ENCODE measurements at regions not wholly inside any gene's neighbourhood (a gene's known extent, or its start where the extent isn't known, plus 50 kb on each side); places are given as distances from the start of the nearest gene placed in this dataset.
"Not testable (repeated sequence)": the region's sequence is repeated elsewhere in the genome, so short reads cannot be mapped to it uniquely, and the experiment has no call there.

DNA sequence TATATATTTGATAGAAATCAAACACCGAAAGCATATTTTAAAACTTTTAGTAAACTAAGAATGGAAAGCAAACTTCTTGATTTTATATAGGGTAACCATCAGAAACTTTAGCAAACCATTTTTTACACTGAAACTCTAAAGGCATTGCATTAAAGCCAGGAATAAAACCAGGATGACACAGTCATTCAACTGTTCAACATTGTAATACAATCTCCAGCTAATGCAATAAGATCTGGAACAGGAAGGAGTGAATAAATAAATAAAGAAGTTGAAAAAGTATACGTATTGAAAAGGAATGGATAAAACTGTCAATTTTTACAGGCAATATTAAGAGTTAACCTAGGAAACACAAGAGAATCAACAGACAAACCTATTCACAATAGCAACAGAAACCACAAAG lies 181.9 kb upstream of the TTC14 start:
- DNase-seq (ENCODE audit: low spot score) = no peak

- DNase-seq (ENCODE audit: low spot score) = no peak
These were observed 181.2 kb upstream of the TTC14 start for GRCh38 chr3:180420804-180421203.

DNA sequence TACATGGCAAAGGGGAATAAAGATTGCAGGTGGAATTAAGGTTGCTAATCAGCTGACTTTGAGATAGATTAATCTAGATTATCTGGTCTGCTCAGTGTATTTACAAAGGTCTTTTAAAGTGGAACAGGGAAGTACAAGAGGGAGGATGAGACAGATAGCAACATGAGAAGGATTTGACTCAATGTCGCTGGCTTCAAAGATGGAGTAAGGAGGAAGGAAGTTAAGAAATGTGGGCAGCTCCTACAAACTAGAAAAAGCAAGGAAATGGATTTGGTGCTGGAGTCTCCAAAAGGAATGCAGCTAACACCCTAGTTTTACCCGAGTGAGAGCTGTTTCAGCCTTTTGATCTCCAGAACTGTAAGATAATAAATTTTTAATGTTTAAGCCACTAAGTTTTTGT lies 180.7 kb upstream of the TTC14 start:
- no peak for DNase-seq (ENCODE audit: low spot score)

- no peak for DNase-seq (ENCODE audit: low spot score)
These were observed 180.2 kb upstream of the TTC14 start for GRCh38 chr3:180421721-180422120.

GRCh38 chr3:180424305-180424704 lies 177.7 kb upstream of the TTC14 start:
- DNase-seq (ENCODE audit: low spot score) = not testable (repeated sequence)

GRCh38 chr3:180430896-180431295 lies 171.1 kb upstream of the TTC14 start:
- DNase-seq (ENCODE audit: low spot score) = no peak

GRCh38 chr3:180433152-180433551 lies 168.8 kb upstream of the TTC14 start:
- DNase-seq (ENCODE audit: low spot score) = no peak

- no peak for DNase-seq (ENCODE audit: low spot score)
These were observed 154.8 kb upstream of the TTC14 start for GRCh38 chr3:180447136-180447535.

GRCh38 chr3:180448407-180448806 lies 153.6 kb upstream of the TTC14 start:
- DNase-seq (ENCODE audit: low spot score) = not testable (repeated sequence)

DNA sequence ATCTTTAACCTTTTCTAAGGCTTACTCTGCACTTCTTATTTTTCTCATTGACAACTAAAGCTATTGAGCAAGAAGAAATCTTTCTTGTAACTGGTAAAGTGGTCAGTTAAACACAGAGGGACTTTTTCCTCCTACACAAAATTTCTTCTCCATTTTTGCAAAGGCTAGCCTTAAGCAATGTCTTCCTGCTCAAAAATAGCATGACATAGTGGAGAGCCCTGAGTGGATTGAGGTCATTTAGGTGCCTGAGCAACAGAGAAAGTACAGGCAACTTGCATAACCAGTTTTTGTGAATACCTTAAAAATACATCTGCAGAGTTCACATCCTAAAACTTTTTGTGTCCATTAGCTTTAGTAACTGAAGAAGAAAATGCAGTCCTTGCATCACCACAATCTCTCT lies 144.7 kb upstream of the TTC14 start:
- no peak for DNase-seq (ENCODE audit: low spot score)

- DNase-seq (ENCODE audit: low spot score) = no peak
These were observed 135.5 kb upstream of the TTC14 start for GRCh38 chr3:180466401-180467011.

- no peak for DNase-seq (ENCODE audit: low spot score)
These were observed 134.8 kb upstream of the TTC14 start for GRCh38 chr3:180467177-180467576.

DNA sequence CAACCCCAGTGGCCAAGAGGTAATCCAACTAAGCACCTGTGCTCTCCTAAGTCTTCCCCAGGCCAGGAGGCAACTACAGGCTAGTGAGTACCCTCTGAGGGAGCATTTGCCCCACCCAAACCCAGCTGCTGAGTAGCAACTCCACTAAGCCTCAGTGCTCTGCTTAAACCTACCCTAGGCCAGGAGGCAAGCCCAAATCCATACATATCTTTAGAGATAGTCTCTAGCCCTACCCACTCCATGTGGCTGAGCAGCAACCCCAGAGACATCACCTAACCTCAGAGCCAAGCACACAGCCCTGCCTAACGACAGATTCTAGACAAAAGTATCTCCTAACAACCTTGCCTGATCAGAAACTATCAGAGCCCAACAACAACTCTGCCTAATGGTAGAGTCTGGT lies 132.8 kb upstream of the TTC14 start:
- no peak for DNase-seq (ENCODE audit: low spot score)

DNA sequence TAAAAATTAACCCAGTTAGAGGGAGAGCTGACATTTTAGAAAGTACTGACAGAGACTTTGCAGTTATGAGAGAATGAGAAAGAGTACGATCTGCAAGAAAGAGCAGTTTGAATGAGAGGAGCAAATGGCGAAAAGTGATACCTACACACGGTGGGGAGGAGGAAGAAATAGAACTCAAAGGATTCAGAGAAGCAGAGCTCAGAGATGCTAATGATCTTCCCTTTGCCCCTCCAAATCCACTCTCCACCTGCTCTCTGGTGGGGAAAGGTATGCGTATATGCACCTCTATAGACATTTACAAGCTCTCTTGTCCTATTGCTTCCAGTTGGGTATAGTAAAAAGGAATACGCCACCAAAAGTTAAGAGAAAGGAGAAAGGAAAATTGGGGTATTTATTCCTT lies 123.3 kb upstream of the TTC14 start:
- DNase-seq (ENCODE audit: low spot score) = no peak

DNA sequence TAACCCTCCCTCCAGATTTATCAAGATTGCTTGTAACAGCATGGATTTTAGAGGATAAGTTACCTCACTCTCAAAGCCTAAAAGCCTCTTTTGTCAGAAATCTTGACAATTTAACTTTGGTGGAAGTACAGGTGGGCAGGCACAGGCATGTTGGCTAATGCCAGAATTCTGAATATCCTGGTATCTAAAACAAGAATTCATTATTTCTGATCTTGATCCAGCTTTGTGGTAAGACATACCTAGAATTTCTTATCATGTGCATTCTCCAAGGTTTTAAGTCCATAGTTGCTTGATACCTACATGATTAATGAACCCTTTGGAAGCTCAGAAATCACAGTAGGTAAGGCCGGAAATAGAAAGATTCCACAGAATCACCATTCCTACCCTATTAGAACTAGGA lies 109.9 kb upstream of the TTC14 start:
- no peak for DNase-seq (ENCODE audit: low spot score)

GRCh38 chr3:180496995-180497394 lies 105.0 kb upstream of the TTC14 start:
- DNase-seq (ENCODE audit: low spot score) = no peak

DNA sequence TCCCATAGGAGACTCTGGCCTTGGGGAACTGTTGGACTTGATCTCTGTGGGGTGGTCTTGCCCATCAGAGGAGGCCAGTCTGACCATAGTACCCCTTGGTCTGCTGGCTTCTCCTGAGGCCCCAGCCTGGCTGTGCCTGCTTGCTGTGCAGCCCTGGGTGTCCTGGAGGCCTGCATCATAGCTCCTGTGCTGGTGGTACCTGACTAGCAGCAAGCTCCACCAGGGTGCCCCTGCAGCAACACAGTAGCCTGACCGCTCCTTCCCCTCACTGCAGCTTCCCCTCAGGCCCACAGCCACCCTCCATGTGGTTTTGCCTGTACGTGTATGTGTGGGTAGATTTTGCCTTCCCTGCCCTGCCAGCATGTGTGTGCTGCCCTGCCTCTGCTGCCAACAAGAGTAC lies 85.6 kb upstream of the TTC14 start:
- no peak for DNase-seq (ENCODE audit: low spot score)

DNA sequence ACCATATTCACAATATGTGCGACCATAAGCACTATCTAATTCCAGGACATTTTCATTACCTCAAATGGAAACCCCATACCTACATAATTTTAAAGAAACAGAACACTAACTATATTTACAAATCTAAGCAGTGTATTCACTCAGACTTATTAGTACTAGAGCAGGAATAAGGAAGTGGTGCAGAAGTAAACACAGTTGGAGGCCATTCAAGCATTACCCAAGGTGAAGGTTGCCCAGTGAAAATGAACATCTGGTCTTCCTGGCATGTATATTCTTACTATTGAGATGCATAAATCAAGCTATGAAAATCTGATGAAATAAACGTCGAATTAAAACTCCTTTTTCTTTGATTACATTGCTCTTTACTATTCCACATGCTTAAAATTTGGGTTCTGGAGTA lies 78.9 kb upstream of the TTC14 start:
- DNase-seq (ENCODE audit: low spot score) = no peak

- no peak for DNase-seq (ENCODE audit: low spot score)
These were observed 73.1 kb upstream of the TTC14 start for GRCh38 chr3:180528843-180529242.

DNA sequence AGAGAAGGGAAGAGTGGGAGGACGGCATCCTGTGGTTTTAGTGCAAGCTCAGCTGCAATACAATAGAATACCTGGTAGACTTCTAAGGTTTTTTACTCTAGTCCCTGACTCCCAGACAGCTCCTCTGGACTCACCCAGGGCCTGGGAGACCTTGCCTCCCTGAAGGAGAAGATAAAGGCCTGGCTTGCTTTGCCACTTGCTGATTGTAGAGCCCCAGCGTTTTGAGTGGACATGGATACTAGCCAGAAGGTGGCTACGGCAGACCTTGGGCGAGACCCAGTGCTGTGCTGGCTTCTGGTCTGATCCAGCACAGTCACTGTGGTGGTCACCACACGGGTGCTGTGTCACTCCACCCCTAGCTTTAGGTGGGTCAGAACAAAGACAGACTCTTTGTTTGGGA lies 72.2 kb upstream of the TTC14 start:
- DNase-seq (ENCODE audit: low spot score) = no peak

DNA sequence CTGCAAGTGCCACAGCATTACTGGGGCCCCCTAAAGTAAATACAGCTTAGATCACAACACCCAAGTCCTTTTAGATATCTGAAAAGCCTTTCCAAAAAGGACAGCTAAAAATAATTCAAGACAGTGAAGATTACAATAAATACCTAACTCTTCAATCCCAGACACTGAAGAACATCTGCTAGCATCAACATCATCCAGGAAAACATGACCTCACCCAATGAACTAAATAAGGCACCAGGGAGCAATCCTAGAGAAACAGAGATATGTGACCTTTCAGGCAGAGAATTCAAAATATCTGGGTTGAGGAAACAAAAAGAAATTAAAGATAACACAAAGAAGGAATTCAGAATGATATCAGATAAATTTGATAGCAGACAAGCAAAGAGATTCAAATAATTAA lies 71.7 kb upstream of the TTC14 start:
- no peak for DNase-seq (ENCODE audit: low spot score)

GRCh38 chr3:180531303-180532278 lies 70.4 kb upstream of the TTC14 start:
- DNase-seq (ENCODE audit: low spot score) = no peak

DNA sequence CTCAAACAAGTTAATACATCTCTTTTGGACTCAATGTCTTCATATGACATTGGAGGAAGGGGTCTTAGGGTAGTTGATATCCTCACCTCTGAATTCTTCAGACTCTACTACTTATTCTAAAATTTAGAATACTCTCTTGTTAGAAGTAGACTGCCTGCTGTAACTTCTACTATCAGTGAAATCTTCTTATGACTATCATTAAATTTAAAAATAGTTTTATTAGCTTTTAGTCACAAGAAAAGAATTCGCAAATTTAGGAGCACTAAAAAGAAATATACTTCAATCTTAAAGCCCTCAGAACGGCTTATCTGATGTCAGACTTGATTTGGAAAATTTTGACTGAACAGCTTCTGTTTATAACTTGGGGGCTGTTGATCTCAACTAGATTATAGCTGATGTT lies 67.1 kb upstream of the TTC14 start:
- DNase-seq (ENCODE audit: low spot score) = no peak

DNA sequence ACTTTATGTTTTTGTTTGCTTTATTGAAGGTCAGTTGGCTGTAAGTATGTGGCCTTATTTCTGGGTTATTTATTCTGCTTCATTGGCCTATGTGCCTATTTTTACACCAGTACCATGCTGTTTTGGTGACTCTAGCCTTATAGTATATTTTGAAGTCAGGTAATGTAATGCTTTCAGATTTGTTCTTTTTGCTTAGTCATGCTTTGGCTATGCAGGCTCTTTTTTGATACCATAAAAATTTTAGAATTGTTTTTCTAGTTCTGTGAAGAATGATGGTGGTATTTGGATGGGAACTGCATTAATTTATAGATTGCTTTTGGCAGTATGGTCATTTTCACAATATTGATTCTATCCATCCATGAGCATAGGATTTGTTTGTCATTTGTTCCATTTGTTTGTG lies 63.5 kb upstream of the TTC14 start:
- DNase-seq (ENCODE audit: low spot score) = no peak
